T-helper 17 cell (primary cell): ENCODE measurements at regions not wholly inside any gene's neighbourhood (a gene's known extent, or its start where the extent isn't known, plus 50 kb on each side); places are given as distances from the start of the nearest gene placed in this dataset.

ENCODE experiments used
- ATAC-seq: fragments of 150-1000 bp; cut with Tn5 transposase; 2 replicates; pipeline ENCODE4 v1.10.0; 2021; ENCODE audit warnings: mild to moderate bottlenecking, moderate library complexity
- DNase-seq, 3 donors: peaks; one replicate each; pipeline versions ENCODE4 v3.0.0 to v3.0.0-alpha.2; 2020 to 2021
- H3K9me3 ChIP-seq: one replicate; pipeline ENCODE4 v1.7.0; 2013; ENCODE audit warnings: low read length, mild to moderate bottlenecking; ENCODE audit not compliant: control insufficient read depth, poor library complexity, severe bottlenecking
- H3K27ac Mint-ChIP-seq: one replicate; pipeline ENCODE4 v1.8.0; 2022; ENCODE audit warnings: mild to moderate bottlenecking, moderate library complexity, mixed read lengths
- H3K27me3 Mint-ChIP-seq: one replicate; pipeline ENCODE4 v1.8.0; 2022; ENCODE audit warnings: mixed read lengths
- H3K36me3 Mint-ChIP-seq: one replicate; pipeline ENCODE4 v1.8.0; 2022; ENCODE audit warnings: low read depth, mixed read lengths
- H3K4me1 Mint-ChIP-seq: one replicate; pipeline ENCODE4 v1.8.0; 2022; ENCODE audit warnings: mild to moderate bottlenecking, mixed read lengths
- H3K4me3 Mint-ChIP-seq: one replicate; pipeline ENCODE4 v1.8.0; 2022; ENCODE audit warnings: mild to moderate bottlenecking, moderate library complexity, mixed read lengths

GRCh38 chr21:23718446-23719285 is 1888.6 kb downstream of the MRPL39 start:
- no peak for ATAC-seq
- DNase-seq = no peak
- Mint-ChIP-seq H3K4me3 (no peak overlapping the region), H3K27me3 (peaks cover 5% of the 10 kb centered on the region), H3K4me1 (no peaks in the 10 kb centered on the region), H3K36me3 (no peaks in the 10 kb centered on the region), H3K27ac (no peak overlapping the region)
- H3K9me3 ChIP-seq = no peaks in the 10 kb centered on the region

- Mint-ChIP-seq H3K27me3 (peaks cover 5% of the 10 kb centered on the region), H3K4me3 (no peak overlapping the region), H3K36me3 (no peaks in the 10 kb centered on the region), H3K27ac (no peak overlapping the region), H3K4me1 (no peaks in the 10 kb centered on the region)
- DNase-seq (no peak), ATAC-seq (no peak)
- no peaks in the 10 kb centered on the region for H3K9me3 ChIP-seq
Observed at GRCh38 chr21:23712166-23712565, 1895.1 kb downstream of the MRPL39 start.

- H3K27ac Mint-ChIP-seq = no peak overlapping the region
- no peaks in the 10 kb centered on the region for H3K9me3 ChIP-seq
- ATAC-seq (no peak), DNase-seq (no peak)
- H3K4me3 Mint-ChIP-seq = no peak overlapping the region
- no peaks in the 10 kb centered on the region for H3K4me1 Mint-ChIP-seq
- no peaks in the 10 kb centered on the region for H3K36me3 Mint-ChIP-seq
- no peaks in the 10 kb centered on the region for H3K27me3 Mint-ChIP-seq
Observed at GRCh38 chr21:23706431-23706830, 1900.8 kb downstream of the MRPL39 start.

- DNase-seq = no peak
- Mint-ChIP-seq H3K4me1 (no peaks in the 10 kb centered on the region), H3K4me3 (no peak overlapping the region), H3K27me3 (no peaks in the 10 kb centered on the region), H3K36me3 (no peaks in the 10 kb centered on the region), H3K27ac (no peak overlapping the region)
- no peaks in the 10 kb centered on the region for H3K9me3 ChIP-seq
- ATAC-seq = no peak
Observed at GRCh38 chr21:23699402-23699801, 1907.9 kb downstream of the MRPL39 start.

- DNase-seq (no peak), ATAC-seq (no peak)
- Mint-ChIP-seq H3K36me3 (no peaks in the 10 kb centered on the region), H3K4me1 (no peaks in the 10 kb centered on the region), H3K27me3 (no peaks in the 10 kb centered on the region), H3K27ac (no peak overlapping the region), H3K4me3 (no peak overlapping the region)
- no peaks in the 10 kb centered on the region for H3K9me3 ChIP-seq
Observed at GRCh38 chr21:23698619-23699018, 1908.7 kb downstream of the MRPL39 start.

- H3K4me3 Mint-ChIP-seq = no peak overlapping the region
- H3K27me3 Mint-ChIP-seq = peaks cover 1% of the 10 kb centered on the region
- ATAC-seq (no peak), DNase-seq (no peak)
- H3K36me3 Mint-ChIP-seq = no peaks in the 10 kb centered on the region
- H3K9me3 ChIP-seq = no peaks in the 10 kb centered on the region
- no peaks in the 10 kb centered on the region for H3K4me1 Mint-ChIP-seq
- no peak overlapping the region for H3K27ac Mint-ChIP-seq
Observed at GRCh38 chr21:23695443-23695842, 1911.8 kb downstream of the MRPL39 start.

GRCh38 chr21:23694390-23694789 is 1912.9 kb downstream of the MRPL39 start:
- Mint-ChIP-seq H3K36me3 (no peaks in the 10 kb centered on the region), H3K4me1 (no peaks in the 10 kb centered on the region)

GRCh38 chr21:23690316-23690715 is 1917.0 kb downstream of the MRPL39 start:
- Mint-ChIP-seq H3K4me3 (no peak overlapping the region), H3K27ac (no peak overlapping the region), H3K4me1 (no peaks in the 10 kb centered on the region), H3K36me3 (no peaks in the 10 kb centered on the region), H3K27me3 (peaks cover 4% of the 10 kb centered on the region)
- ATAC-seq (no peak), DNase-seq (no peak)
- H3K9me3 ChIP-seq = no peaks in the 10 kb centered on the region

More at GRCh38 chr21:23694390-23694789, 1912.9 kb downstream of the MRPL39 start:
- DNase-seq (no peak), ATAC-seq (no peak)
- Mint-ChIP-seq H3K27me3 (peaks cover 4% of the 10 kb centered on the region), H3K4me3 (no peak overlapping the region), H3K27ac (no peak overlapping the region)
- no peaks in the 10 kb centered on the region for H3K9me3 ChIP-seq

- Mint-ChIP-seq H3K4me1 (no peaks in the 10 kb centered on the region), H3K4me3 (no peak overlapping the region), H3K27me3 (peaks cover 4% of the 10 kb centered on the region), H3K36me3 (no peaks in the 10 kb centered on the region), H3K27ac (no peak overlapping the region)
- H3K9me3 ChIP-seq = no peaks in the 10 kb centered on the region
- no peak for ATAC-seq
- no peak for DNase-seq
Observed at GRCh38 chr21:23686737-23687523, 1920.4 kb downstream of the MRPL39 start.

- no peaks in the 10 kb centered on the region for H3K4me1 Mint-ChIP-seq
- no peak overlapping the region for H3K4me3 Mint-ChIP-seq
- H3K9me3 ChIP-seq = no peaks in the 10 kb centered on the region
- no peaks in the 10 kb centered on the region for H3K27me3 Mint-ChIP-seq
- DNase-seq = no peak
- no peaks in the 10 kb centered on the region for H3K36me3 Mint-ChIP-seq
- H3K27ac Mint-ChIP-seq = no peak overlapping the region
- no peak for ATAC-seq
Observed at GRCh38 chr21:23684431-23684830, 1922.8 kb downstream of the MRPL39 start.

- ATAC-seq (no peak), DNase-seq (no peak)
- Mint-ChIP-seq H3K4me1 (no peaks in the 10 kb centered on the region), H3K36me3 (no peaks in the 10 kb centered on the region), H3K27me3 (no peaks in the 10 kb centered on the region), H3K27ac (no peak overlapping the region), H3K4me3 (no peak overlapping the region)
- H3K9me3 ChIP-seq = no peaks in the 10 kb centered on the region
Observed at GRCh38 chr21:23664193-23664694, 1943.0 kb downstream of the MRPL39 start.

GRCh38 chr21:23660560-23660959 is 1946.7 kb downstream of the MRPL39 start:
- Mint-ChIP-seq H3K27ac (no peak overlapping the region), H3K36me3 (no peaks in the 10 kb centered on the region)

GRCh38 chr21:23644768-23645167 is 1962.5 kb downstream of the MRPL39 start:
- Mint-ChIP-seq H3K27ac (no peak overlapping the region), H3K4me3 (no peak overlapping the region), H3K4me1 (no peaks in the 10 kb centered on the region), H3K27me3 (no peaks in the 10 kb centered on the region), H3K36me3 (no peaks in the 10 kb centered on the region)
- DNase-seq (no peak), ATAC-seq (no peak)
- H3K9me3 ChIP-seq = no peaks in the 10 kb centered on the region

More at GRCh38 chr21:23660560-23660959, 1946.7 kb downstream of the MRPL39 start:
- ATAC-seq (no peak), DNase-seq (no peak)
- H3K27me3 Mint-ChIP-seq = no peaks in the 10 kb centered on the region
- no peak overlapping the region for H3K4me3 Mint-ChIP-seq
- no peaks in the 10 kb centered on the region for H3K9me3 ChIP-seq
- no peaks in the 10 kb centered on the region for H3K4me1 Mint-ChIP-seq
